Endothelial cell of umbilical vein (primary cell): ENCODE measurements at regions not wholly inside any gene's neighbourhood (a gene's known extent, or its start where the extent isn't known, plus 50 kb on each side); places are given as distances from the start of the nearest gene placed in this dataset.

Experiments used
- BruUV-seq: library from RNA; stranded (reverse); fragments of 400-500 nt; replicated peaks from 2 replicates; lab custom pipeline; 2021; lab: Mats Ljungman, UMichigan
- CTCF ChIA-PET: fragments of 300-600, 350-600 bp; sonication (Branson Sonifier 250); formaldehyde crosslinking; loops from one replicate; lab custom pipeline; 2021; ENCODE audit warnings: antibody characterized with exemption, inconsistent platforms; lab: Charles Lee
- POLR2A ChIA-PET: fragments of 300-600, 350-600 bp; sonication (Branson Sonifier 250); formaldehyde crosslinking; loops from one replicate; lab custom pipeline; 2021; ENCODE audit warnings: antibody characterized with exemption, inconsistent platforms; lab: Charles Lee
- DNase-seq: peaks from one replicate; pipeline ENCODE4 v3.0.0-alpha.2; 2011; ENCODE audit warnings: low read depth, low spot score
- FAIRE-seq: peaks from 2 replicates; lab custom pipeline; 2011; peaks lifted over from hg19 to GRCh38; lab: Jason Lieb, UNC
- H2AFZ ChIP-seq: 2 replicates; pipeline ENCODE4 v1.6.0; 2012; ENCODE audit warnings: low read depth, low read length, control low read depth, inconsistent platforms
- H3K27ac ChIP-seq: 2 replicates; pipeline ENCODE4 v1.5.1; 2011; ENCODE audit warnings: low read depth, mild to moderate bottlenecking, control low read depth, low read length, moderate library complexity; ENCODE audit not compliant: insufficient read depth
- H3K27me3 ChIP-seq, 2 experiments: 2 replicates each; pipeline versions ENCODE4 v1.6.0 to v1.6.1; 2011; ENCODE audit warnings: low read length in 2 of 2, mixed read lengths in 1 of 2; ENCODE audit not compliant: control insufficient read depth in 2 of 2, insufficient read depth in 2 of 2
- H3K36me3 ChIP-seq, 2 experiments: 2 replicates in 1 of 2; 3 replicates in 1 of 2; pipeline ENCODE4 v1.5.1; 2011; ENCODE audit warnings: low read length in 2 of 2, mild to moderate bottlenecking in 1 of 2, moderate library complexity in 1 of 2; ENCODE audit not compliant: control insufficient read depth in 2 of 2, insufficient read depth in 2 of 2; ENCODE audit errors: extremely low read depth in 1 of 2
- H3K4me1 ChIP-seq: 3 replicates; pipeline ENCODE4 v1.5.1; 2011; ENCODE audit warnings: mild to moderate bottlenecking, low read length; ENCODE audit not compliant: control insufficient read depth, insufficient read depth; ENCODE audit errors: extremely low read depth
- H3K4me2 ChIP-seq: 2 replicates; pipeline ENCODE4 v1.6.1; 2011; ENCODE audit warnings: low read length, control low read depth, mixed read lengths; ENCODE audit not compliant: insufficient read depth
- H3K4me3 ChIP-seq, 3 experiments: fragments of 200-600 bp in 1 of 3; sonication (generic), shearing (Covaris generic) in 1 of 3; replicated peaks in 1 of 3; 2 replicates each; pipeline ENCODE4 v1.5.1; 2011 to 2016; ENCODE audit warnings: control low read depth in 3 of 3, low read length in 3 of 3, mild to moderate bottlenecking in 2 of 3, inconsistent platforms in 1 of 3, low read depth in 1 of 3, moderate library complexity in 1 of 3; ENCODE audit not compliant: insufficient read depth in 1 of 3
- H3K79me2 ChIP-seq: 2 replicates; pipeline ENCODE4 v1.6.0; 2012; ENCODE audit warnings: low read length, inconsistent platforms; ENCODE audit not compliant: control insufficient read depth, insufficient read depth
- H3K9ac ChIP-seq: replicated peaks from 2 replicates; pipeline ENCODE3; 2011; ENCODE audit warnings: low read length, control low read depth; ENCODE audit not compliant: insufficient read depth; ENCODE audit errors: extremely low read depth
- H3K9me1 ChIP-seq: replicated peaks from 3 replicates; pipeline ENCODE4 v1.6.0; 2011; ENCODE audit warnings: mild to moderate bottlenecking, low read length; ENCODE audit not compliant: control insufficient read depth, insufficient read depth; ENCODE audit errors: extremely low read depth
- H3K9me3 ChIP-seq: replicated peaks from 2 replicates; pipeline ENCODE4 v1.5.1; 2012; ENCODE audit warnings: low read length, inconsistent platforms; ENCODE audit not compliant: control insufficient read depth, insufficient read depth
- H4K20me1 ChIP-seq: replicated peaks from 2 replicates; pipeline ENCODE3; 2011; ENCODE audit warnings: mild to moderate bottlenecking, low read length; ENCODE audit not compliant: control insufficient read depth, insufficient read depth; ENCODE audit errors: extremely low read depth
- EZH2 ChIP-seq: IDR thresholded peaks from 2 replicates; pipeline ENCODE4 v1.6.1; 2012; ENCODE audit warnings: borderline replicate concordance, low read depth, mild to moderate bottlenecking, moderate library complexity, low read length, inconsistent platforms; ENCODE audit not compliant: severe bottlenecking
- FOS ChIP-seq: IDR thresholded peaks from 2 replicates; pipeline ENCODE4 v1.6.1; 2011; ENCODE audit warnings: mild to moderate bottlenecking, low read length, moderate library complexity, borderline replicate concordance; ENCODE audit not compliant: insufficient read depth
- GATA2 ChIP-seq: IDR thresholded peaks from 2 replicates; pipeline ENCODE4 v1.7.0; 2011; ENCODE audit warnings: low read depth, mild to moderate bottlenecking, moderate library complexity, mixed read lengths, low read length; ENCODE audit not compliant: insufficient read length, insufficient read depth
- JUN ChIP-seq: IDR thresholded peaks from 2 replicates; pipeline ENCODE4 v1.6.1; 2011; ENCODE audit warnings: borderline replicate concordance, low read depth; ENCODE audit not compliant: insufficient read length, insufficient read depth
- MYC ChIP-seq: IDR thresholded peaks from one replicate; pipeline ENCODE4 v1.6.1; 2011; ENCODE audit warnings: mild to moderate bottlenecking, low read depth, low read length
- POLR2A ChIP-seq: IDR thresholded peaks from 2 replicates; pipeline ENCODE4 v1.6.1; 2012; ENCODE audit warnings: low read depth, mild to moderate bottlenecking, control low read depth, low read length
- POLR2AphosphoS5 ChIP-seq: IDR thresholded peaks from 2 replicates; pipeline ENCODE4 v1.6.1; 2012; ENCODE audit warnings: low read depth, mild to moderate bottlenecking, control low read depth, low read length, moderate library complexity; ENCODE audit not compliant: insufficient read depth
- dilution Hi-C: fragments of 300-500 bp; cut with MboI; formaldehyde crosslinking; loops from one replicate; pipeline ENCODE4 v1.15.0; 2019; ENCODE audit warnings: low sequenced_read_pairs; ENCODE audit not compliant: extremely low pct_ligation_motif_present
- intact Hi-C: fragments of 100-400 bp; cut with micrococcal nuclease; formaldehyde crosslinking; loops from one replicate; pipeline ENCODE4 v1.10.0; 2022
- TF ChIP-seq, protein P1 (sequence below), 2 donors: IDR thresholded peaks; 1 replicate in 1 of 2; 2 replicates in 1 of 2; pipeline ENCODE4 v1.5.1; 2011; ENCODE audit warnings: low read length in 2 of 2, mild to moderate bottlenecking in 2 of 2, moderate library complexity in 2 of 2, control low read depth in 1 of 2, inconsistent platforms in 1 of 2, low read depth in 1 of 2; ENCODE audit not compliant: insufficient read depth in 1 of 2; ENCODE audit errors: extremely low read depth in 1 of 2
- TF ChIP-seq, protein P2 (sequence below): IDR thresholded peaks from 2 replicates; pipeline ENCODE4 v1.6.1; 2011; ENCODE audit not compliant: insufficient read depth, insufficient read length

DNA sequence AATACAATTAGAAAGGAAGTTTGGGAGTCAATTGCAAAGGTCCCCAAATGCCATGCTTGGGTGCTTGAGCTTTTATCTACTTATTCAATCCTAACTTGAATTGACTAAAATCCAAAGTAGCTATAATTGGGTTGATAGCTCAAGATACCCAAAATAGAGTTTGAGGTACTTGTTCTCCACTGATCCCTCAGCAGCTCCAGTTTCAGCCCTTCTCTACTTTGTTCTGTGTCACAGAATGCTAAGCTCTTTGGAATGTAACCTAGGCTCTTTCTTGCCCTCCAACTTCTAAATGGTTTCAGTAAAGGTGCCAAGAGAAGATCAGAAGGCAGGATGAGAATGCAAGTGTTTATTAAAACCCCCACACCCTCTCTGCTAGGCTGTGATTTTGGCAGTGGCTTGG, 251.4 kb upstream of the CLEC14A start:
- H3K27me3 ChIP-seq = no peaks in the 10 kb centered on the region
- no peak overlapping the region for H3K9ac ChIP-seq
- dilution Hi-C loops = no loop called here
- no peak overlapping the region for H2AFZ ChIP-seq
- H3K27ac ChIP-seq = no peak overlapping the region
- no peak overlapping the region for H3K4me3 ChIP-seq
- no peaks in the 10 kb centered on the region for H4K20me1 ChIP-seq
- ChIA-PET CTCF (no interaction called here), POLR2A (no interaction called here)
- no peak overlapping the region for H3K4me2 ChIP-seq
- no peaks in the 10 kb centered on the region for H3K36me3 ChIP-seq
- intact Hi-C loops = no loop called here
- DNase-seq (no peak), FAIRE-seq (no peak)
- H3K4me1 ChIP-seq = no peaks in the 10 kb centered on the region
- TF ChIP-seq POLR2A (no peak), EZH2 (no peak), GATA2 (no peak), JUN (no peak), FOS (no peak), POLR2AphosphoS5 (no peak), MYC (no peak)
- TF ChIP-seq, protein P1, sequence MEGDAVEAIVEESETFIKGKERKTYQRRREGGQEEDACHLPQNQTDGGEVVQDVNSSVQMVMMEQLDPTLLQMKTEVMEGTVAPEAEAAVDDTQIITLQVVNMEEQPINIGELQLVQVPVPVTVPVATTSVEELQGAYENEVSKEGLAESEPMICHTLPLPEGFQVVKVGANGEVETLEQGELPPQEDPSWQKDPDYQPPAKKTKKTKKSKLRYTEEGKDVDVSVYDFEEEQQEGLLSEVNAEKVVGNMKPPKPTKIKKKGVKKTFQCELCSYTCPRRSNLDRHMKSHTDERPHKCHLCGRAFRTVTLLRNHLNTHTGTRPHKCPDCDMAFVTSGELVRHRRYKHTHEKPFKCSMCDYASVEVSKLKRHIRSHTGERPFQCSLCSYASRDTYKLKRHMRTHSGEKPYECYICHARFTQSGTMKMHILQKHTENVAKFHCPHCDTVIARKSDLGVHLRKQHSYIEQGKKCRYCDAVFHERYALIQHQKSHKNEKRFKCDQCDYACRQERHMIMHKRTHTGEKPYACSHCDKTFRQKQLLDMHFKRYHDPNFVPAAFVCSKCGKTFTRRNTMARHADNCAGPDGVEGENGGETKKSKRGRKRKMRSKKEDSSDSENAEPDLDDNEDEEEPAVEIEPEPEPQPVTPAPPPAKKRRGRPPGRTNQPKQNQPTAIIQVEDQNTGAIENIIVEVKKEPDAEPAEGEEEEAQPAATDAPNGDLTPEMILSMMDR (IDR thresholded peaks at IDR 0.05; ENCODE audit: extremely low read depth in 1 of 2, insufficient read depth in 1 of 2, low read depth in 1 of 2, low read length in 2 of 2) = no peak
- TF ChIP-seq, protein P2, sequence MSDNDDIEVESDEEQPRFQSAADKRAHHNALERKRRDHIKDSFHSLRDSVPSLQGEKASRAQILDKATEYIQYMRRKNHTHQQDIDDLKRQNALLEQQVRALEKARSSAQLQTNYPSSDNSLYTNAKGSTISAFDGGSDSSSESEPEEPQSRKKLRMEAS = no peak
- H3K79me2 ChIP-seq = no peaks in the 10 kb centered on the region
- BruUV-seq = no TSS peak
- no peaks in the 10 kb centered on the region for H3K9me3 ChIP-seq
- H3K9me1 ChIP-seq = no peaks in the 10 kb centered on the region
